ENCODE measurements at regions not wholly inside any gene's neighbourhood (a gene's known extent, or its start where the extent isn't known, plus 50 kb on each side); places are given as distances from the start of the nearest gene placed in this dataset.

DNA sequence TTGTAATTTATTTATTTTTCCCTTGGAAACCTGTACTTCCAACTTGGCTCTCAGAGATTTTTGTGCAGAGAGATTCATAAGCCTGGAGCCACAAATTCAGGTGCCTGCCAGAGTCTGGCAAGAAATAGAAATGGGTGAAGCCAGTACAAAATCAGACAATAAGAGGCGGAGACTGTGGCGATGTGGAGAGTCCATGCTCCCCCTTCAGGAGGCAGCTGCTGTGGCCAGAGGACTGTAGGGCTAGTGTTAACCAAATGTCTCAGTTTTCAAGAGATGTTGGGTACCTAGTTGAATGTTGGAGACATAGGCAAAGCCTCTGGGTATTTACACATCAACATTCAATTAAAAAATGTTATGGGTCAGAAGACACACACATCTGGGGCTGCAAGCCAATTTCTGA lies 208.6 kb downstream of the PSAT1 start:
- FAIRE-seq = no peak

DNA sequence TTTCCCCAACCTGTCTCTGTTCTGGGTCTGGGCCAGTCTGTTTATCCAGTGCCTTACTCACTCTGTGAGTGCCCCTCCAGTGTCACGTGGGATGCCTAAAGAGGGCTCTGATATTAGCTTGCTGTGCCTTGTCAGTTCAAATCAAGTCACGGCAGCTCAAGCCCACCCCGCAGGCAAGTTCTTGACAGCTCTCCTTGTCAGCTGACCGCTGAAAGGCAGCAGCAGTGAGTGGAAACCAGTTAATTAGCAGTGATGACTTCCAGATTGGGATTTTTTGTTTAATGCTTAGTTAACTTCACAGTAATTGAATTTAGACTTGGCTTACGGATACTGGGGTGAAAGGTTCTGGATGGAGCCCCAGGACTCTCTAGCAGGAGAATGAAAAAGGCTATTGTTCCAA lies 210.1 kb downstream of the PSAT1 start:
- FAIRE-seq = no peak

- no peak for FAIRE-seq
Observed at GRCh38 chr9:78510035-78510434, 213.1 kb downstream of the PSAT1 start.

GRCh38 chr9:78515108-78515507 lies 218.2 kb downstream of the PSAT1 start:
- FAIRE-seq = no peak

GRCh38 chr9:78519786-78520185 lies 222.9 kb downstream of the PSAT1 start:
- FAIRE-seq = no peak

DNA sequence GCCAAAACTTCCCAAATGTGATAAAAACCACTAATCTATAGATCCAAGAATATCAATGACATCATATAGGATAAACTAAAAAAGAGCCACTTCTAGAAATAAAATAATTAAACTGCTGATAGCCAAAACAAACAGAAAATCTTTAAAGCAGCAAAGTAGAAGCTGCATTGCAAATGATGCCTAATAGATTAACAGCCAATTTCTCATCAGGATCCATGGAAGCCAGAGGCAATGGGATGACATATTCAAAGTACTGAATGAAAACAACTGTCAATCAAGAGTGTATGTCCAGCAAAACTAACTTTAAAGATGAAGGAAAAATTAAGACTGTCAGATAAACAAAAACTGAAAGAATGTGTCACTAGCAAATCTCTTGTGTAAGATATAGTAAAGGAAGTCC lies 224.8 kb downstream of the PSAT1 start:
- FAIRE-seq = no peak

GRCh38 chr9:78525986-78526560 lies 229.1 kb downstream of the PSAT1 start:
- no peak for FAIRE-seq

- no peak for FAIRE-seq
Observed at GRCh38 chr9:78533500-78533899, 236.6 kb downstream of the PSAT1 start.

GRCh38 chr9:78539188-78539587 lies 242.3 kb downstream of the PSAT1 start:
- FAIRE-seq = no peak

GRCh38 chr9:78539904-78540303 lies 243.0 kb downstream of the PSAT1 start:
- no peak for FAIRE-seq

DNA sequence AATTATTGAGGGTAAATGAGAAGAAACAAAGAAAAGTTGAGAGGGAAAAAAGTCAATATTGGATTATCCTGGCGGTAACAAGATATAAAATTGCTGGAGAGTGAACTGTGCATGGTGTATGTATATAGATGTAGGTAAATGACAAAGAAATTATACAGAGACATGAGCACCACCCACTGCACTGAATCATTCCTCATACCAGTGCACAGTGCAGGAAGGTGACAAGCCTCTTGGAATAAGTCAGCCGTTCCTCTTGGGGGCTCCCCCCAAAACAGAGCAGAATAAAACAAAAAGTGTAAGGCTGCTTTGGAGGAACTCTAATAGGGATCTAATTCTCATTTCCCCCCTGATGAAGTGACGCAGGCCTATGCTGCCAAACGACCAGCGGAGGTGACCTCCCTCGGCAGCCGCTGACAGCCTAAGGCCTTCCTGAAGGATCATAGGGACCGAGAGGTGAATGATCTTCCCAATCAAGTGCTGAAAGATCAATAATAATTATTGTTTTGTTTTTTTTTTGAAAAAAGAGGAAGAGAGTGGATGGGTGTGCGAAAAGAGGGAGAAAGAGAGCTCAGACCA lies 245.0 kb downstream of the PSAT1 start:
- FAIRE-seq = no peak

GRCh38 chr9:78542491-78543181 lies 245.7 kb downstream of the PSAT1 start:
- FAIRE-seq = no peak

- FAIRE-seq = no peak
Observed at GRCh38 chr9:78543353-78543752, 246.4 kb downstream of the PSAT1 start.

- peak; percentile 63 for FAIRE-seq
Observed at GRCh38 chr9:78544230-78544629, 247.3 kb downstream of the PSAT1 start.

- no peak for FAIRE-seq
Observed at GRCh38 chr9:78547831-78548230, 250.9 kb downstream of the PSAT1 start.

DNA sequence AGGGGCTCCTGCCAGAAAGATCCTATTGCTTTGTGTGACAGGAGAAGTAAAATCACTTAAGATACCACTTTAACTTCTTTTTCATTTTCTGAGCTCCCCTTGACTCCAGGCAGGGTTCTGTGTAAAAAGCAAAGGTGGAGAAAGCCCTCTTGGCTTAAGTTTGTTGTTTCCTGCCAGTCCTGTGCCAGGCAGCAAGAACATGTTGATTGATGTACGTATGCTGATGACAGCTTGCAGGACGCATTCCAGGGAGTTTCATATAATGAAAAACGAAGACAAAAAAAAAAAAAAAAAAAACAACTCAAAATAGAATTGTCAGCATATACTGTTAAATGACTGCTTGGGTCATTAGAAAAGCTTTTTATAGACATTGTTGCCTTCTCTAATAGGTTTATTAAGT lies 251.7 kb downstream of the PSAT1 start:
- FAIRE-seq = no peak

DNA sequence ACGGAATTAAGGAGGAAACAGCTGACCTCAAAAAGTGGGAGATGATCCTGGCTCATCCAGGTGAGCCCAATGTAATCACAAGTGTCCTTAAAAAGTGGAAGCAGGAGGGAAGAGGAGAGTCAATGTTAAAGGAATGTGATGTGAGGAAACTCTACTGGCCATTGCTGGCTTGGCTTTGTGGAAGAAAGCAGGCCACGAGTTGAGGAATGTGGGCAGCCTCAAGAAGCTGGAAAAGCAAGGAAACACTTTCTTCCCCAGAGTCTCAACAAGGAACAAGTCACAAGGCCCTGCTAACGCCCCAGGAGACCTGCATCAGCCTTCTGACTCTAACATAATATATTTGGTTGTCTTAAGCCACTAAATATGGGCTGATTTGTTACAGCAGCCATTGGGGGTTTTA lies 252.8 kb downstream of the PSAT1 start:
- FAIRE-seq = no peak

DNA sequence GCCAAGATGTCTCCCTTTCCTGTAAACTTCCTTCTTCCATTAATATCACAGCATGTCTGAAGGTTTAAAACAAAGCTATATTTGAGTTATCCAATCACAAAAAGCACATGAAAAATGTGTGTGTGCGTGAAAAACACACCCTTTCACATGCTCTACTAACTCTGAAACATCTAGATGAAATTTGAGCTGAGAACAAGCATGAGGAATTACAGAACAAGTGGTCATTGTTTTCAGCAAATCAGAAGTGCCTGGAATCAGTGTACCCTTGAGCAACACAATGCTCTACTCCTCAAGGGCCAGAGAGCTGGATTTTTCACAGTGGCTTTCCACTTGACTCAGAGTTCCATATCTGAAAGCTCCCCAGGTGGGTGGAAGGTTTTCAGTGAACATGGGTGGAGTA lies 255.9 kb downstream of the PSAT1 start:
- no peak for FAIRE-seq

DNA sequence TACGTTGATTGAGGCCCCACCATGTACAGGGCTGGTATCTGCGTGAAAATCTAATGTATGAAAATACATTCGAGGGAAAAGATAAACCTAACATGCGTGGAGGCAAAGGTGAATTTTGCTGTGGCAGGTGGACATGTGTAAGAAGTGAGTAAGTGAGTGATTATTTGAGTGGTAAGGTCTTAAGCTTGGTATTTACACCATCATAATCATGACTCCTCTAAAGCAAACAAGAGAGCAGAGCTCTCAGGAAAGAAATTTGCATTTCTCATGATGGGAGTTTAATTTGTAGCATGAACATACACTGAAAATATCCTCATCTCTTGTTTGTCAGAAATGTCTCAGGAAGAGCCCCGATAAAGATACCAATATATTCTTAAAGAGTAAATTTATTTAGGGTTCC lies 260.6 kb downstream of the PSAT1 start:
- FAIRE-seq = no peak

DNA sequence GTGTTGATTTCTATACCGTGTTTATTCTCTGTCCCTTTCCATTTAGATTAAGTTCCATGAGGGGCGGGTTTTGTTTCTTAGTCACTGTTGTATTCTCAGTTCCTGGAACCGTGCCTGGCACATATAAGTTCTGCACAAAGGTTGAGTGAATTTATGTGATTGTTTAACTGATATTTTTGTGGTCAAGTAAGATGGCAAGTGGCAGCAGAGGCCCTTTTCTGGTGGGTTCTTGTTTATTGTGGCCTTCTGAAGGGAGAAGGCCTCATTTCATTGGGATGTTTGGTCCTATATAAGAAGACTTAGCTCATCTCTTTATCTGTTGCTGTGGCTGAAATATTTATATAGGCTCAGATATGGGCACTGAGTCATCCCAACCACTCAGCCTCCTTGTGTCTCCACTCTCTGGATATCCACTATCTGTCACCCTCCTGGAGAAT lies 262.5 kb downstream of the PSAT1 start:
- FAIRE-seq = no peak

- no peak for FAIRE-seq
Observed at GRCh38 chr9:78562021-78562420, 265.1 kb downstream of the PSAT1 start.

DNA sequence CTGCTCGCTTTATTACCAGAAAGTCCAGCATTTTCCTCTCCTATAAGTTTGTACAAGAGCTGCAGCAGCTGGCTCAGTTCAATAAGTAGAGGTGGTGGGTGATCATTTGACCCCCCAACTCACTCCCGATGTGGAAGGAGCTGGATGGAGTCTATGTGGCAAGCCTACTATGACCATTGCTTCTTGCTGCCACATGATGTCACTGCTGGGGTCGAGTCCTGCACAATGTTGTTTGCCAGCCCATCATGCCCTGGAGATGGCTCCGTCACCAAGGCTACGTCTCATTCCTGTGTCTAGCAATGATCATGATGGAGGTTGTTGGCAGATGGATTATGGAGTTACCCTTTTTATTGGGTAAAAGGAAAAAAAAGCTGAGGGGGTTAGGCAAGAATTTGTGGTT lies 266.3 kb downstream of the PSAT1 start:
- no peak for FAIRE-seq

- FAIRE-seq = no peak
Observed at GRCh38 chr9:78565481-78565880, 268.6 kb downstream of the PSAT1 start.

- FAIRE-seq = no peak
Observed at GRCh38 chr9:78566521-78566920, 269.6 kb downstream of the PSAT1 start.

Measured in endometrium (tissue), 2 donors.